Thyroid gland (tissue), 4 donors: ENCODE measurements at regions not wholly inside any gene's neighbourhood (a gene's known extent, or its start where the extent isn't known, plus 50 kb on each side); places are given as distances from the start of the nearest gene placed in this dataset.

Experiments
- DNase-seq, 2 donors: peaks; one replicate each; pipeline ENCODE4 v3.0.0-alpha.2; 2019
- H3K27ac ChIP-seq, 3 donors: fragments of 200-600 bp; sonication (generic); 1 replicate in 2 of 3; 2 replicates in 1 of 3; pipeline ENCODE4 v1.5.1; 2016 to 2019; ENCODE audit warnings: mild to moderate bottlenecking in 1 of 3, moderate library complexity in 1 of 3
- H3K27me3 ChIP-seq: fragments of 200-600 bp; sonication (generic); one replicate; pipeline ENCODE4 v1.5.1; 2019
- H3K36me3 ChIP-seq, 2 donors: fragments of 200-600 bp; sonication (generic); one replicate each; pipeline ENCODE4 v1.5.1; 2016 to 2019
- H3K4me1 ChIP-seq, 2 donors: fragments of 200-600 bp; sonication (generic); one replicate each; pipeline ENCODE4 v1.5.1; 2017 to 2019
- H3K4me3 ChIP-seq, 3 donors: fragments of 200-600 bp; sonication (generic); replicated peaks in 1 of 3; 1 replicate in 2 of 3; 2 replicates in 1 of 3; pipeline ENCODE4 v1.5.1; 2016; ENCODE audit warnings: mild to moderate bottlenecking in 1 of 3
- H3K9me3 ChIP-seq: fragments of 200-600 bp; sonication (generic); one replicate; pipeline ENCODE4 v1.5.1; 2017
- POLR2A ChIP-seq, 2 donors: fragments of 450-650 bp; IDR thresholded peaks; one replicate each; pipeline ENCODE4 v1.6.1; 2017; ENCODE audit warnings: antibody characterized with exemption in 2 of 2, mild to moderate bottlenecking in 2 of 2, moderate library complexity in 1 of 2
- WGBS, 2 donors: methylation state at CpG; one replicate each; pipeline ENCODE4 v1.1.5; 2017; 5-methylcytosine and 5-hydroxymethylcytosine counted together
- intact Hi-C: fragments of 100-400 bp; cut with DNase I; formaldehyde crosslinking; loops from one replicate; pipeline ENCODE4 v1.15.1; 2023
- TF ChIP-seq, protein P1 (sequence below), 6 experiments: fragments of 200-600 bp in 3 of 6; fragments of 450-650 bp in 3 of 6; sonication (generic) in 3 of 6; IDR thresholded peaks; one replicate each; pipeline ENCODE4 v1.5.1; 2016 to 2019; ENCODE audit warnings: antibody characterized with exemption in 6 of 6, mild to moderate bottlenecking in 2 of 6, inconsistent platforms in 1 of 6, moderate library complexity in 1 of 6

DNA sequence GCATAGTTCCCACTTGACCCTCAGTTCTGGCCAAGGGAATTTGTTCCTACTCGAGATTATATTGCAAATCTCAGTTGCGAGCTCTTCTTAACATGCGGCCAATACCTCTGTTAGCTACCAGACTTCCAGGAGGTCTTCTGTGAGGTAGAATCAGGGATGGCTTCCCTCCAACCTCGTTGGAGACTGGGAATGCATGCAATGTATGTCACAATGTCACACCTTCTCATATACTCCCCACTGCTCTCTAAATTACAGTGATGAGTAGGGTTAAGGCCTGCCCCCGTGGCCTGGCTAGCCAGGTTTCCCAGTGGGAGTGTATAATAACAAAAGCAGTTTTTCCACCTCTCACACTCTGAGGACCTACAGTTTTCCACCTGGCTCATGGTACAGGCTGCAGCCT is 1962.5 kb downstream of the ARAP2 start:
- H3K4me3 ChIP-seq = no peak overlapping the region
- no peaks in the 10 kb centered on the region for H3K36me3 ChIP-seq
- TF ChIP-seq, protein P1, sequence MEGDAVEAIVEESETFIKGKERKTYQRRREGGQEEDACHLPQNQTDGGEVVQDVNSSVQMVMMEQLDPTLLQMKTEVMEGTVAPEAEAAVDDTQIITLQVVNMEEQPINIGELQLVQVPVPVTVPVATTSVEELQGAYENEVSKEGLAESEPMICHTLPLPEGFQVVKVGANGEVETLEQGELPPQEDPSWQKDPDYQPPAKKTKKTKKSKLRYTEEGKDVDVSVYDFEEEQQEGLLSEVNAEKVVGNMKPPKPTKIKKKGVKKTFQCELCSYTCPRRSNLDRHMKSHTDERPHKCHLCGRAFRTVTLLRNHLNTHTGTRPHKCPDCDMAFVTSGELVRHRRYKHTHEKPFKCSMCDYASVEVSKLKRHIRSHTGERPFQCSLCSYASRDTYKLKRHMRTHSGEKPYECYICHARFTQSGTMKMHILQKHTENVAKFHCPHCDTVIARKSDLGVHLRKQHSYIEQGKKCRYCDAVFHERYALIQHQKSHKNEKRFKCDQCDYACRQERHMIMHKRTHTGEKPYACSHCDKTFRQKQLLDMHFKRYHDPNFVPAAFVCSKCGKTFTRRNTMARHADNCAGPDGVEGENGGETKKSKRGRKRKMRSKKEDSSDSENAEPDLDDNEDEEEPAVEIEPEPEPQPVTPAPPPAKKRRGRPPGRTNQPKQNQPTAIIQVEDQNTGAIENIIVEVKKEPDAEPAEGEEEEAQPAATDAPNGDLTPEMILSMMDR (IDR thresholded peaks at IDR 0.05) = no peak
- TF ChIP-seq POLR2A (IDR thresholded peaks at IDR 0.05) = no peak
- H3K27me3 ChIP-seq = no peaks in the 10 kb centered on the region
- no peaks in the 10 kb centered on the region for H3K9me3 ChIP-seq
- DNase-seq = no peak
- no peaks in the 10 kb centered on the region for H3K4me1 ChIP-seq
- intact Hi-C loops = no loop called here
- no peak overlapping the region for H3K27ac ChIP-seq
- 70 to 79% methylated on average over 5 of the region's 5 CpGs for WGBS, 2 donors

DNA sequence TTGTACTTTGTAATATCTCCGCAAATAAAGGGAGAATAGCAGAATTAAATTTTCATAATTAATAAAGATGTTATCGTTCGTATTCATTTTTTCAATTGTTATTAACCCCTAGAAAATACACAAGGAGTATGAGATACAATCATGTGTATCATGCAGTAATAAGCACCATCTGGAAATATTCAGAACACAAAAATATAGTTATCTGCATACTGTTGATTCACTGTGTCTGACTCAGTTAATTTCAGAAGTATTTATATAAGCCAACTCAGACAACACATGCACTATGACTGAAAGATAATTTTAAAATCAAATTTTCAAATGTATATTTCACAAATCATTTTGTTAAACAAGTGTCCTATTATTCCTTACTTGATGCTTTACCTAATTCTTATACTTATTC is 1954.8 kb downstream of the ARAP2 start:
- TF ChIP-seq POLR2A (IDR thresholded peaks at IDR 0.05) = no peak
- TF ChIP-seq, protein P1 (IDR thresholded peaks at IDR 0.05) = no peak
- Histone ChIP-seq H3K27me3 (no peaks in the 10 kb centered on the region), H3K36me3 (no peaks in the 10 kb centered on the region), H3K27ac (no peak overlapping the region), H3K4me3 (no peak overlapping the region), H3K9me3 (no peaks in the 10 kb centered on the region), H3K4me1 (no peaks in the 10 kb centered on the region)
- DNase-seq = no peak
- intact Hi-C loops = no loop called here
- WGBS, 2 donors = 78 to 95% methylated on average over 3 of the region's 3 CpGs

DNA sequence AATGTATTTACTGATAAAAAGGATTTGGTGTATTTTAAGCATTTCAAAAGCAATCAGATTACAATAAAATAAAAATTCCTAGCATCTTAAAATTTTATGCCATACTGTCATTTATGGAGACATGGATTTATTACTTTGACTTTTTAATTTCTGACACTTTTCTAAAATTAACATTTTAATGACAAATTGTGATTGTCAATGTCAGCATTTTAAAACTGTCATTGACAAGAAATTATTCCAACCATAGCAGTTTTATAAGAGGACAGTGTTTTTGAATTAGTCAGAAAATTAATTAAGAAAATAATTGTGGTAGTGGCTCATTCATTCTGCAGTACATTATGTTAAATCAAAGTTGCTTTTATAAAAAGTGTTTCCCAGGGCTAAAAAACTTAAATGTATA is 1954.4 kb downstream of the ARAP2 start:
- Histone ChIP-seq H3K4me1 (no peaks in the 10 kb centered on the region), H3K36me3 (no peaks in the 10 kb centered on the region), H3K4me3 (no peak overlapping the region), H3K27me3 (no peaks in the 10 kb centered on the region), H3K27ac (no peak overlapping the region), H3K9me3 (no peaks in the 10 kb centered on the region)
- intact Hi-C loops = no loop called here
- no peak for TF ChIP-seq POLR2A (IDR thresholded peaks at IDR 0.05)
- TF ChIP-seq, protein P1 (IDR thresholded peaks at IDR 0.05) = no peak
- DNase-seq = no peak

DNA sequence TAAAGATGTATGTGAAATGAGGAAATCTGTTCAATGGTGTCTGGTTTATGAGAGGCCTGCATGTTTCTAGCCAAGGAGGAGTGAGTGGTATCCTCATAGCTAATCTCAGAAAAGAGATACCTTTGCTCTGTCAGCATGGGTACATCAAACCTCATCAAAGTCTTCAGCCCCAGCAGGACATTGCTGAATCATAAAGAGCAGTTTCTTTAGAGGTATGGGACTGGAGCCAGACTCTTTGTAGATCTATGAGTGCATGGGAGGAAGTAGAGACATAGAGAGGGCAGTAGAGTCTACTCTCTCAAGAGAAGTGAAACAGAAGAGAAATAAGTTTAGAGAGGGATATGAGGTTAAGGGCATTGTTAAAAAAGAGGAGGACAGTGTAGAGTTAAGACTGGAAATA is 1950.9 kb downstream of the ARAP2 start:
- TF ChIP-seq, protein P1 (IDR thresholded peaks at IDR 0.05) = no peak
- TF ChIP-seq POLR2A (IDR thresholded peaks at IDR 0.05) = no peak
- H3K27ac ChIP-seq = no peak overlapping the region
- H3K4me3 ChIP-seq = no peak overlapping the region
- H3K9me3 ChIP-seq = no peaks in the 10 kb centered on the region
- no peak for DNase-seq
- H3K27me3 ChIP-seq = no peaks in the 10 kb centered on the region
- H3K4me1 ChIP-seq = no peaks in the 10 kb centered on the region
- intact Hi-C loops = no loop called here
- no peaks in the 10 kb centered on the region for H3K36me3 ChIP-seq

DNA sequence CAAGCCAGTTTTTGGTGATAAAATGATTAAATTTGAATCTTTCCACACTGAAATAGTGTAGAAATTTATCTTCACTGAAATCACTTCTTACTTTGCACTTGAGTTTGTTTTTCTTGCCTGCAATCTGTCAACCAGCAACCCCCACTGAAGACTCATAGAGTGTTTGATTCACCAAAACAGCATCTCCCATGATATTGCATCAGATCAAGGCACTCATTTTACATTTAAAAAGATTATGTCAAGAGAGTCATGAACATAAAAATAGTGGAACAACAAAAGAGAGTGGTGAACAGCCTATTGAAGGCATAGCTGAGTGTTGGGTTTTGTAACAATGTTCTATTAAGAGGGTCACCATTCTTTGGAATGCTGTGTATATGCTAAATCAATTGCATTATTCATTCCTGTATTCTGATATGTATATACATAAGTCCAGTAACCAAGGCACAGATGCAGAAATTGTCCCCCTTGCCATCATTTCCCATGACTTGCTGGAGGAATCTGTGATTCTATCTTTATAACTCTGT is 1934.9 kb downstream of the ARAP2 start:
- DNase-seq = no peak
- Histone ChIP-seq H3K27ac (no peak overlapping the region), H3K36me3 (no peaks in the 10 kb centered on the region), H3K9me3 (no peaks in the 10 kb centered on the region), H3K4me3 (no peak overlapping the region), H3K27me3 (no peaks in the 10 kb centered on the region), H3K4me1 (peaks cover 0 to 2% of the 10 kb centered on the region in 2 donors)
- TF ChIP-seq, protein P1 (IDR thresholded peaks at IDR 0.05) = no peak
- no peak for TF ChIP-seq POLR2A (IDR thresholded peaks at IDR 0.05)
- intact Hi-C loops = no loop called here
